Lower lobe of right lung (tissue), 2 donors: ENCODE measurements at regions not wholly inside any gene's neighbourhood (a gene's known extent, or its start where the extent isn't known, plus 50 kb on each side); places are given as distances from the start of the nearest gene placed in this dataset.

Experiments used
- ATAC-seq, 2 donors: fragments of 200-7000 bp; cut with Tn5 transposase; one replicate each; pipeline ENCODE4 v1.9.1; 2020 to 2022; ENCODE audit warnings: mild to moderate bottlenecking in 2 of 2, moderate library complexity in 2 of 2
- DNase-seq: peaks from one replicate; pipeline ENCODE4 v3.0.0-alpha.2; 2020
- H3K27ac ChIP-seq: fragments of 200-600 bp; one replicate; pipeline ENCODE4 v1.8.0; 2022
- H3K27me3 ChIP-seq: fragments of 200-600 bp; one replicate; pipeline ENCODE4 v1.8.0; 2022; ENCODE audit warnings: low read depth
- H3K36me3 ChIP-seq: fragments of 200-600 bp; one replicate; pipeline ENCODE4 v1.8.0; 2022; ENCODE audit warnings: mild to moderate bottlenecking
- H3K4me1 ChIP-seq: fragments of 200-600 bp; one replicate; pipeline ENCODE4 v1.8.0; 2022
- H3K4me3 ChIP-seq: fragments of 200-600 bp; one replicate; pipeline ENCODE4 v1.8.0; 2022; ENCODE audit warnings: mild to moderate bottlenecking
- H3K9me3 ChIP-seq: fragments of 200-600 bp; one replicate; pipeline ENCODE4 v1.8.0; 2022
- CTCF ChIP-seq: fragments of 200-600 bp; IDR thresholded peaks from one replicate; pipeline ENCODE4 v1.8.0; 2022; ENCODE audit warnings: antibody characterized with exemption, mild to moderate bottlenecking
- intact Hi-C: fragments of 100-400 bp; cut with DNase I; formaldehyde crosslinking; loops from one replicate; pipeline ENCODE4 v1.11.0; 2022
- donor health status: DM: no; HTN: yes; CAD: no; lungs with severe emphysema.

- no peak for DNase-seq
- no peak for TF ChIP-seq CTCF
- ATAC-seq = no peak
- Histone ChIP-seq H3K27me3 (no peaks in the 10 kb centered on the region), H3K36me3 (no peaks in the 10 kb centered on the region), H3K4me3 (no peak overlapping the region), H3K9me3 (no peaks in the 10 kb centered on the region), H3K4me1 (no peaks in the 10 kb centered on the region), H3K27ac (no peak overlapping the region)
- intact Hi-C loops = no loop called here
These were observed 373.4 kb downstream of the CNTNAP4 start for GRCh38 chr16:76650582-76650981.

- Histone ChIP-seq H3K4me1 (no peaks in the 10 kb centered on the region), H3K4me3 (no peak overlapping the region), H3K27ac (no peak overlapping the region), H3K36me3 (no peaks in the 10 kb centered on the region), H3K27me3 (no peaks in the 10 kb centered on the region), H3K9me3 (no peaks in the 10 kb centered on the region)
- intact Hi-C loops = no loop called here
- peak; percentile 43 for TF ChIP-seq CTCF
- ATAC-seq = peak in 1 of 2 donors; percentile 45
- DNase-seq = no peak
These were observed 376.3 kb downstream of the CNTNAP4 start for GRCh38 chr16:76653390-76654026.

GRCh38 chr16:76654088-76654820 is 377.1 kb downstream of the CNTNAP4 start:
- Histone ChIP-seq H3K4me3 (no peak overlapping the region), H3K27ac (no peak overlapping the region), H3K27me3 (no peaks in the 10 kb centered on the region), H3K36me3 (no peaks in the 10 kb centered on the region), H3K9me3 (no peaks in the 10 kb centered on the region), H3K4me1 (no peaks in the 10 kb centered on the region)
- intact Hi-C loops = no loop called here
- TF ChIP-seq CTCF = no peak
- DNase-seq (no peak), ATAC-seq (no peak)

GRCh38 chr16:76656994-76657393 is 379.8 kb downstream of the CNTNAP4 start:
- Histone ChIP-seq H3K4me3 (no peak overlapping the region), H3K36me3 (no peaks in the 10 kb centered on the region), H3K27me3 (no peaks in the 10 kb centered on the region), H3K4me1 (no peaks in the 10 kb centered on the region), H3K27ac (no peak overlapping the region), H3K9me3 (no peaks in the 10 kb centered on the region)
- TF ChIP-seq CTCF = no peak
- DNase-seq (no peak), ATAC-seq (no peak)
- intact Hi-C loops = no loop called here

- no peak for TF ChIP-seq CTCF
- ATAC-seq (no peak), DNase-seq (no peak)
- intact Hi-C loops = no loop called here
- Histone ChIP-seq H3K9me3 (no peaks in the 10 kb centered on the region), H3K4me1 (no peaks in the 10 kb centered on the region), H3K27me3 (no peaks in the 10 kb centered on the region), H3K36me3 (no peaks in the 10 kb centered on the region), H3K27ac (no peak overlapping the region), H3K4me3 (no peak overlapping the region)
These were observed 384.6 kb downstream of the CNTNAP4 start for GRCh38 chr16:76661691-76662235.
